ENCODE measurements at regions not wholly inside any gene's neighbourhood (a gene's known extent, or its start where the extent isn't known, plus 50 kb on each side); places are given as distances from the start of the nearest gene placed in this dataset.
"Not testable (repeated sequence)": the region's sequence is repeated elsewhere in the genome, so short reads cannot be mapped to it uniquely, and the experiment has no call there.

DNA sequence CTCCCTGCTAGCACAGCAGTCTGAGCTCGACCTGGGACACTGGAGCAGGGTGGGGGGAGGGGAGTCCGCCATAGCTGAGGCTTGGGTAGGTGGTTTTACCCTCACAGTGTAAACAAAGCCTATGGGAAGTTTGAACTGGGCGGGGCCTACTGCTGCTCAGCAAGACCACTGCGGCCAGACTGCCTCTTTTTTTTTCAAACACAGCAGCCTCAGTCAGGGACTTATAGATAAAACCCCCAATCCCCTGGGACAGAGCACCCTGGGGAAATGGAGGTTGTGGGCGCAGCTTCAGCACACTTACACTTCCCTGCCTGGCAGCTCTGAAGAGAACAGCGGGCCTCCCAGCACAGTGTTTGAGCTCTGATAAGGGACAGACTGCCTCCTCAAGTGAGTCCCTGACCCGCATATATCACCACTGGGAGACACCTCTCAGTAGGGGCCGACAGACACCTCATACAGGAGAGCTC lies 151.1 kb upstream of the APC start:
- H3K4me3 ChIP-seq (ENCODE audit: low read depth, low read length), result no peak overlapping the region
- TF ChIP-seq, protein P1, sequence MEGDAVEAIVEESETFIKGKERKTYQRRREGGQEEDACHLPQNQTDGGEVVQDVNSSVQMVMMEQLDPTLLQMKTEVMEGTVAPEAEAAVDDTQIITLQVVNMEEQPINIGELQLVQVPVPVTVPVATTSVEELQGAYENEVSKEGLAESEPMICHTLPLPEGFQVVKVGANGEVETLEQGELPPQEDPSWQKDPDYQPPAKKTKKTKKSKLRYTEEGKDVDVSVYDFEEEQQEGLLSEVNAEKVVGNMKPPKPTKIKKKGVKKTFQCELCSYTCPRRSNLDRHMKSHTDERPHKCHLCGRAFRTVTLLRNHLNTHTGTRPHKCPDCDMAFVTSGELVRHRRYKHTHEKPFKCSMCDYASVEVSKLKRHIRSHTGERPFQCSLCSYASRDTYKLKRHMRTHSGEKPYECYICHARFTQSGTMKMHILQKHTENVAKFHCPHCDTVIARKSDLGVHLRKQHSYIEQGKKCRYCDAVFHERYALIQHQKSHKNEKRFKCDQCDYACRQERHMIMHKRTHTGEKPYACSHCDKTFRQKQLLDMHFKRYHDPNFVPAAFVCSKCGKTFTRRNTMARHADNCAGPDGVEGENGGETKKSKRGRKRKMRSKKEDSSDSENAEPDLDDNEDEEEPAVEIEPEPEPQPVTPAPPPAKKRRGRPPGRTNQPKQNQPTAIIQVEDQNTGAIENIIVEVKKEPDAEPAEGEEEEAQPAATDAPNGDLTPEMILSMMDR (IDR thresholded peaks at IDR 0.05; ENCODE audit: insufficient read depth, low read length, missing control alignments), result no peak
- POLR2A ChIA-PET, result no interaction called here
- DNase-seq (ENCODE audit: low read depth, low spot score), result no peak
- CTCF ChIA-PET, result no interaction called here

DNA sequence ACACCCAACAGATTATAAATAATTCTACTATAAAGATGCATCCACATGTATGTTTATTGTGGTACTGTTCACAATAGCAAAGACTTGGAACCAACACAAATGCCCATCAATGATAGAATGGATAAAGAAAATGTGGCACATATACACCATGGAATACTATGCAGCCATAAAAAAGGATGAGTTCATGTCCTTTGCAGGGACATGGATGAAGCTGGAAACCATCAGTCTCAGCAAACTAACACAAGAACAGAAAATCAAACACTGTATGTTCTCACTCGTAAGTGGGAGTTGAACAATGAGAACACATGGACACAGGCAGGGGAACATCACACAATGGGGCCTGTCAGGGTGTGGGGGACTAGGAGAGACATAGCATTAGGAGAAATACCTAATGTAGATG lies 146.8 kb upstream of the APC start:
- CTCF ChIA-PET; POLR2A ChIA-PET; DNase-seq (ENCODE audit: low read depth, low spot score); H3K4me3 ChIP-seq (ENCODE audit: low read depth, low read length): not testable (repeated sequence)

DNA sequence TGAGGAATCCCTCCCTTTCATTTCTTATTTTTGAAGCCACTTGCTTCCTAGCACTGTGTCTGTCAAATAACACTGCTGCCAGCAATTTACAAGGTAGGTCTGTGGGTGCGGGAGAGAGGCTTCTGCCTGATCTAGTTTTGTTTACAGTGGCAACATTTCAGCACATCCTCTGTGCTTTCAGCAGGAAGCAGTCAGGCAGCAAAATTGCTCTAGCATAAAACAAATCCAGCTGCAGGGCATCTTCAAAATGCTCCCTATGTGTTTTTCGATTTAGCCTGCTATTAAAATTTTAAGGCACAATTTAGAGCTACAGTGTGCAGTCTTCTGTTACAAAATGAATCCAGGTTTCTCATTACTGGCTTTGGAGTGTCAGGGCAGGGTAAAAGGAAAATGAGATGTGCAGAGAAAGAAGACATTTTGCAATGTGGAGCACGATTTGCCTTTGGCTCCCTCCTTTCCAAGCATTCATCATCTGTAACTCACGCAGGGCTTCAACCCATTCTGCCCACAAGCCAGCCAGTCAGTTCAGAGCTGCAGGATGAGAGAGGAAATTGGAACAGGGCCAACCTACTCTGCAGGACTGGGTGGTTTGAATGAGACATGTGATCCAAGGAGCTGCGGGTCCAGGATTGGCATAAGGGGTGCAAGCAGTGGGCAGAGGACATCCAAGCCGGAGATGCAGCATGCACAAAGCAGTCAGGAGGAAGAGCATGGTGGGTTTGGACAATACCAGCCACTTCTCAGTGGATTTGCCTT lies 143.4 kb upstream of the APC start:
- no peak for DNase-seq (ENCODE audit: low read depth, low spot score)
- TF ChIP-seq, protein P1 (IDR thresholded peaks at IDR 0.05; ENCODE audit: insufficient read depth, low read length, missing control alignments), result no peak
- CTCF ChIA-PET, result no interaction called here
- POLR2A ChIA-PET, result no interaction called here
- H3K4me3 ChIP-seq (ENCODE audit: low read depth, low read length), result no peak overlapping the region

DNA sequence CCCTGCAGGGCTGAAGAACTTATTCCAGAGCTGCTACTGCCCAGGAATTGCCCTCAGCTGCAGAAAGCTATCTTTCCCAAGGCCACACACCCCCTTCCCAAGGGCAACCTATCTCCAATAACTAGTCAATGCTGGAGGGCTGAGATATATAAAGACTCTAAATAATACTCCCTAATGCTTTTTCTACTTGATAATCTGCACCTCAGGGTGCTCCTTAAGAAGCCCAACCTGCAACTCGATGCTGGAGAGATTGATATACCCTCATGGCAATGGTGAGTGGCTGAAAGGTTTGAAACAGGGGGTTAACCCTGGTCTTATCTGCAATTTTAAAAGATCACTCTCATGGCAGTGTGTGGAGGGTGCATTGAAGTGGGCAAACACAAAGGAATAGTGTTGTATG lies 142.7 kb upstream of the APC start:
- no peak for DNase-seq (ENCODE audit: low read depth, low spot score)
- CTCF ChIA-PET, result no interaction called here
- H3K4me3 ChIP-seq (ENCODE audit: low read depth, low read length), result no peak overlapping the region
- POLR2A ChIA-PET, result no interaction called here
- TF ChIP-seq, protein P1 (IDR thresholded peaks at IDR 0.05; ENCODE audit: insufficient read depth, low read length, missing control alignments), result no peak

DNA sequence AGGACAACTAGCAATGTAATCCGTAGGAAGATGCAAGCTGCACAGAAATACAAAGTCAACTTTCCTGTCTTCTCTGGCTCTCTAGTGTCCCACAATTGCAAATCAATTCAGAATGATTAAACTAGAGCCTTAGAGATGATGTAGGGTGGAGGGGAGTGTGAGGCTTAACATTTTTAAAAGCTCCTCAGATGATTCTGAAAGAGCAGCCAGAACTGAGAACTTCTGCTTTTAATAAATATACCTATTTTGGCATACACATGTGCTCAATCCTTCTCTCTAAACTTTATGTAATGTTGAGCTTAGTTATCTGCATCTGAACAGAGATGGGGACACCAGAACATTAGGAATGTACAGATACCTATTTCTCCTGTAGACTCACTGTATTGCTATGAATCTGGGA lies 139.9 kb upstream of the APC start:
- POLR2A ChIA-PET, result no interaction called here
- TF ChIP-seq, protein P1 (IDR thresholded peaks at IDR 0.05; ENCODE audit: insufficient read depth, low read length, missing control alignments), result no peak
- no peak overlapping the region for H3K4me3 ChIP-seq (ENCODE audit: low read depth, low read length)
- CTCF ChIA-PET, result no interaction called here
- no peak for DNase-seq (ENCODE audit: low read depth, low spot score)

DNA sequence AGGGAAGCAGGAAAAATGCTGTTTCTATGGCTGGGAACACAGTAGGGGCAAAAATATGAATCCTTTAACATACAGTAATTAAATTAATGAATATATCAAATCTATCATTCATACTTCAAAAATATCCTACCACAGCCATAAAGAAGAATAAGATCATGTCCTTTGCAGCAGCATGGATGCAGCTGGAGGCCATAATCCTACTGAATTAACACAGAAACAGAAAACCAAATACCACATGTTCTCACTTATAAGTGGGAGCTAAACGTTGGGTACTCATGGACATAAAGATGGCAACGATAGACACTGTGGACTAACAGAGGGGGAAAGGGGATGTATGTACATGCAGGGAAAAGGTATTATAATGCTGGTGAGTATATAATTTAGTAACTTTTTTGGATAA lies 137.2 kb upstream of the APC start:
- CTCF ChIA-PET; DNase-seq (ENCODE audit: low read depth, low spot score); H3K4me3 ChIP-seq (ENCODE audit: low read depth, low read length); POLR2A ChIA-PET: not testable (repeated sequence)

DNA sequence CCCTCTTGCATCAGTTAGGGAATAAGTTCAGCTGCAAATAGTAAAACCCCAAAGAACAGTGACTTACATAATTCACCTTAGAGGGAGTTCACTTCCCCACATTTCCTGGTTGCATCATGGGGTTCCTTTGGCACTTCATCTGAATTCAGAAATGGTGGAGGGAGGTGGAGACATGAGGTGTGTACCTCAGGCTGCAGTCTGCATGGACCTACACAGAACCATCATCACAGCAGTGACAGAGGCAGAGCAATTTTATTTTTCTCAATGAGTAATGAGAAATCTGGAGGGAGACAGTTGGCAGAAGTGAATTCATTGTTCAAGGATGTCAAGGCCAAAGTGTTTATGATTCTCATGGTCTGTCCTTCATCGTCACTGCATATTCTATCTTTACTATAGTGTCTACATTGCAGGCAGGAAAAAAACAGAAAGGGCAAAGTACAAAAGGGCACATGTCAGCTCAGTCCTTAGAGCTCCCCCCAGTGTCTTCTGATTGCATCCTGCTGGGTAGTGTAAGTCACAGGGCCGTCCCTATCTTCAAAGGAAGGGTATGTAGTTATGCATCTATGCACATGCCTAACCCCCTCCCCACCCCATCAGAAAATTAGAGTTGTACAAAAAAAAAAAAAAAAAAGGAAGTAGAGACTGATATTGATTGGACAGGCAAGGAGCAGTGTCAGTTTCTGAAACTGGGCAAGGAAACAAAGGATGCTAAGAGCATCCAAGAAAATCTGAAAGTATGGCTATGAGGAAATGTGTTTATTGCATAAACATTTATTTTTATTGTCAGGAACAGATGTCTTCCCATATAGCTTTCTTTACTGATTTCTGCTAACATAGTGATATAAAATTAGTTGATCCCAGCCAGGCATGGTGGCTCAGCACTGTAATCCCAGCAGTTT lies 132.7 kb upstream of the APC start:
- TF ChIP-seq, protein P1 (IDR thresholded peaks at IDR 0.05; ENCODE audit: insufficient read depth, low read length, missing control alignments), result no peak
- ChIA-PET CTCF (interaction anchor here (1.1 kb wide), 1 partner anchor 45 kb away, joined by 3 read pairs; no protein-coding TSS in a partner anchor), POLR2A (no interaction called here)
- no peak for DNase-seq (ENCODE audit: low read depth, low spot score)
- no peak overlapping the region for H3K4me3 ChIP-seq (ENCODE audit: low read depth, low read length)
